GM18519 (cell line): ENCODE measurements at regions not wholly inside any gene's neighbourhood (a gene's known extent, or its start where the extent isn't known, plus 50 kb on each side); places are given as distances from the start of the nearest gene placed in this dataset.
"Not testable (repeated sequence)": the region's sequence is repeated elsewhere in the genome, so short reads cannot be mapped to it uniquely, and the experiment has no call there.

Experiments used
- ATAC-seq: cut with Tn5 transposase; IDR thresholded peaks from one replicate; pipeline ENCODE4 v1.9.1; 2021; ENCODE audit warnings: mild to moderate bottlenecking, moderate library complexity; ENCODE audit not compliant: unreplicated experiment, low FRiP score

GRCh38 chr5:111993242-111993641 lies 236.2 kb upstream of the NREP start:
- ATAC-seq = no peak

- ATAC-seq = no peak
These were observed 227.1 kb upstream of the NREP start for GRCh38 chr5:111984044-111984443.

GRCh38 chr5:111983459-111983858 lies 226.5 kb upstream of the NREP start:
- no peak for ATAC-seq

GRCh38 chr5:111977436-111977829 lies 220.4 kb upstream of the NREP start:
- no peak for ATAC-seq

GRCh38 chr5:111976705-111977435 lies 219.9 kb upstream of the NREP start:
- no peak for ATAC-seq

GRCh38 chr5:111975133-111975532 lies 218.1 kb upstream of the NREP start:
- ATAC-seq = no peak

GRCh38 chr5:111973961-111974360 lies 217.0 kb upstream of the NREP start:
- ATAC-seq = no peak

GRCh38 chr5:111972548-111972947 lies 215.6 kb upstream of the NREP start:
- ATAC-seq = no peak

- no peak for ATAC-seq
These were observed 215.1 kb upstream of the NREP start for GRCh38 chr5:111972080-111972479.

- no peak for ATAC-seq
These were observed 211.5 kb upstream of the NREP start for GRCh38 chr5:111968459-111968858.

- ATAC-seq = no peak
These were observed 210.5 kb upstream of the NREP start for GRCh38 chr5:111967463-111967862.

GRCh38 chr5:111966290-111966689 lies 209.3 kb upstream of the NREP start:
- no peak for ATAC-seq

- ATAC-seq = no peak
These were observed 206.6 kb upstream of the NREP start for GRCh38 chr5:111963555-111963954.

- no peak for ATAC-seq
These were observed 205.9 kb upstream of the NREP start for GRCh38 chr5:111962906-111963305.

- ATAC-seq = no peak
These were observed 204.9 kb upstream of the NREP start for GRCh38 chr5:111961862-111962261.

- no peak for ATAC-seq
These were observed 203.7 kb upstream of the NREP start for GRCh38 chr5:111960476-111961215.

- no peak for ATAC-seq
These were observed 201.9 kb upstream of the NREP start for GRCh38 chr5:111958851-111959250.

GRCh38 chr5:111956765-111957164 lies 199.8 kb upstream of the NREP start:
- ATAC-seq = not testable (repeated sequence)

- no peak for ATAC-seq
These were observed 197.8 kb upstream of the NREP start for GRCh38 chr5:111954516-111955395.

GRCh38 chr5:111953351-111954127 lies 196.5 kb upstream of the NREP start:
- ATAC-seq = no peak
